H9 (cell line): ENCODE measurements at regions not wholly inside any gene's neighbourhood (a gene's known extent, or its start where the extent isn't known, plus 50 kb on each side); places are given as distances from the start of the nearest gene placed in this dataset.

Experiments
- DNase-seq: peaks from one replicate; pipeline ENCODE4 v3.0.0-alpha.2; 2017
- H2AFZ ChIP-seq: one replicate; pipeline ENCODE4 v1.6.1; 2013; ENCODE audit warnings: mild to moderate bottlenecking, low read length, control low read depth, moderate library complexity
- H2AK5ac ChIP-seq: 2 replicates; pipeline ENCODE4 v1.6.1; 2013; ENCODE audit warnings: low read length, control low read depth, mixed read lengths; ENCODE audit not compliant: insufficient read length
- H2BK120ac ChIP-seq: one replicate; pipeline ENCODE4 v1.6.1; 2013; ENCODE audit warnings: low read depth, mild to moderate bottlenecking, low read length, control low read depth, inconsistent platforms; ENCODE audit not compliant: poor library complexity, severe bottlenecking
- H2BK12ac ChIP-seq: 2 replicates; pipeline ENCODE4 v1.6.1; 2013; ENCODE audit warnings: low read length, control low read depth, mixed read lengths, low read depth; ENCODE audit not compliant: insufficient read length
- H2BK15ac ChIP-seq: 2 replicates; pipeline ENCODE4 v1.6.1; 2013; ENCODE audit warnings: low read depth, low read length, control low read depth
- H2BK20ac ChIP-seq: one replicate; pipeline ENCODE4 v1.6.1; 2013; ENCODE audit warnings: low read depth, mild to moderate bottlenecking, low read length, control low read depth, inconsistent platforms; ENCODE audit not compliant: poor library complexity, severe bottlenecking
- H2BK5ac ChIP-seq: 2 replicates; pipeline ENCODE4 v1.6.1; 2013; ENCODE audit warnings: low read length, control low read depth, mixed read lengths; ENCODE audit not compliant: insufficient read length
- H3K14ac ChIP-seq: 2 replicates; pipeline ENCODE4 v1.6.1; 2013; ENCODE audit warnings: low read length, control low read depth; ENCODE audit not compliant: insufficient read depth
- H3K18ac ChIP-seq: 2 replicates; pipeline ENCODE4 v1.6.1; 2013; ENCODE audit warnings: low read depth, mild to moderate bottlenecking, mixed read lengths, low read length, control low read depth; ENCODE audit not compliant: insufficient read length
- H3K23ac ChIP-seq: 2 replicates; pipeline ENCODE4 v1.6.1; 2013; ENCODE audit warnings: low read length, control low read depth, mixed read lengths, low read depth; ENCODE audit not compliant: insufficient read length
- H3K23me2 ChIP-seq: 2 replicates; pipeline ENCODE4 v1.6.1; 2013; ENCODE audit warnings: low read depth, mild to moderate bottlenecking, mixed read lengths, low read length, control low read depth; ENCODE audit not compliant: insufficient read length, poor library complexity, severe bottlenecking
- H3K27ac ChIP-seq: 2 replicates; pipeline ENCODE4 v1.5.1; 2013; ENCODE audit warnings: low read length, control low read depth, mixed read lengths, low read depth; ENCODE audit not compliant: insufficient read length
- H3K27me3 ChIP-seq: 2 replicates; pipeline ENCODE4 v1.6.1; 2013; ENCODE audit warnings: low read length, control low read depth, inconsistent platforms; ENCODE audit not compliant: insufficient read depth
- H3K4ac ChIP-seq: 2 replicates; pipeline ENCODE4 v1.6.1; 2013; ENCODE audit warnings: low read depth, mild to moderate bottlenecking, control low read depth, inconsistent platforms, low read length, moderate library complexity
- H3K4me1 ChIP-seq: 2 replicates; pipeline ENCODE4 v1.6.1; 2013; ENCODE audit warnings: low read length, control low read depth, inconsistent platforms; ENCODE audit not compliant: insufficient read depth
- H3K4me2 ChIP-seq: 2 replicates; pipeline ENCODE4 v1.6.1; 2013; ENCODE audit warnings: low read length, control low read depth, mixed read lengths; ENCODE audit not compliant: insufficient read length, insufficient read depth
- H3K56ac ChIP-seq: 2 replicates; pipeline ENCODE4 v1.6.1; 2013; ENCODE audit warnings: low read depth, mild to moderate bottlenecking, mixed read lengths, low read length, control low read depth; ENCODE audit not compliant: insufficient read length
- H3K79me1 ChIP-seq: 2 replicates; pipeline ENCODE4 v1.6.1; 2013; ENCODE audit warnings: low read depth, mild to moderate bottlenecking, moderate library complexity, low read length, control low read depth, inconsistent platforms; ENCODE audit not compliant: insufficient read depth, poor library complexity, severe bottlenecking
- H3K79me2 ChIP-seq: 2 replicates; pipeline ENCODE4 v1.6.1; 2013; ENCODE audit warnings: low read length, control low read depth, inconsistent platforms; ENCODE audit not compliant: insufficient read depth
- H3K9ac ChIP-seq: 2 replicates; pipeline ENCODE4 v1.6.1; 2013; ENCODE audit warnings: low read length, control low read depth, mixed read lengths; ENCODE audit not compliant: insufficient read length; ENCODE audit errors: extremely low read depth
- H3K9me3 ChIP-seq: one replicate; pipeline ENCODE4 v1.6.1; 2013; ENCODE audit warnings: low read depth, low read length, inconsistent platforms; ENCODE audit not compliant: control insufficient read depth
- H3T11ph ChIP-seq: one replicate; pipeline ENCODE4 v1.6.1; 2013; ENCODE audit warnings: mild to moderate bottlenecking, low read length, control low read depth, inconsistent platforms
- H4K20me1 ChIP-seq: one replicate; pipeline ENCODE4 v1.6.1; 2013; ENCODE audit not compliant: control insufficient read depth, insufficient read length, insufficient read depth
- H4K5ac ChIP-seq: 2 replicates; pipeline ENCODE4 v1.6.1; 2013; ENCODE audit warnings: low read depth, mild to moderate bottlenecking, mixed read lengths, low read length, control low read depth; ENCODE audit not compliant: insufficient read length
- H4K8ac ChIP-seq: replicated peaks from 2 replicates; pipeline ENCODE4 v1.6.1; 2013; ENCODE audit warnings: low read length, control low read depth, mixed read lengths, low read depth; ENCODE audit not compliant: insufficient read length
- H4K91ac ChIP-seq: 2 replicates; pipeline ENCODE4 v1.6.1; 2013; ENCODE audit warnings: low read depth, mild to moderate bottlenecking, moderate library complexity, mixed read lengths, low read length, control low read depth; ENCODE audit not compliant: insufficient read length
- H3K27ac Mint-ChIP-seq, 3 experiments: 2 replicates in 2 of 3; 3 replicates in 1 of 3; pipeline ENCODE4 v1.8.0; 2020 to 2021; ENCODE audit warnings: mixed read lengths in 3 of 3, mild to moderate bottlenecking in 1 of 3, moderate library complexity in 1 of 3
- H3K27me3 Mint-ChIP-seq: 2 replicates; pipeline ENCODE4 v1.8.0; 2021; ENCODE audit warnings: low read depth, mild to moderate bottlenecking, moderate library complexity, mixed read lengths
- H3K36me3 Mint-ChIP-seq, 3 experiments: 2 replicates in 2 of 3; 3 replicates in 1 of 3; pipeline ENCODE4 v1.8.0; 2020 to 2021; ENCODE audit warnings: low read depth in 3 of 3, mixed read lengths in 3 of 3; ENCODE audit not compliant: insufficient read depth in 1 of 3
- H3K4me1 Mint-ChIP-seq, 2 experiments: 2 replicates each; pipeline ENCODE4 v1.8.0; 2020; ENCODE audit warnings: mixed read lengths in 2 of 2
- H3K4me3 Mint-ChIP-seq, 2 experiments: 2 replicates in 1 of 2; 3 replicates in 1 of 2; pipeline ENCODE4 v1.8.0; 2020 to 2021; ENCODE audit warnings: mild to moderate bottlenecking in 2 of 2, mixed read lengths in 2 of 2, moderate library complexity in 1 of 2
- H3K9me3 Mint-ChIP-seq, 2 experiments: 2 replicates in 1 of 2; 3 replicates in 1 of 2; pipeline ENCODE4 v1.8.0; 2020; ENCODE audit warnings: mild to moderate bottlenecking in 2 of 2, mixed read lengths in 2 of 2, moderate library complexity in 1 of 2
- WGBS: extraction: QIAGEN DNeasy Blood & Tissue Kit; methylation state at CpG from one replicate; pipeline ENCODE4 v1.1.7; 2013; ENCODE audit warnings: missing lambda C conversion rate, low lambda C conversion rate, mixed read lengths; ENCODE audit not compliant: insufficient read length; ENCODE audit errors: extremely low coverage; 5-methylcytosine and 5-hydroxymethylcytosine counted together
- TF ChIP-seq, protein P1 (sequence below): fragments of 200-600 bp; sonication (generic); conservative IDR thresholded peaks from 3 replicates; pipeline ENCODE4 v1.8.0; 2021; ENCODE audit warnings: antibody characterized with exemption, mild to moderate bottlenecking

DNA sequence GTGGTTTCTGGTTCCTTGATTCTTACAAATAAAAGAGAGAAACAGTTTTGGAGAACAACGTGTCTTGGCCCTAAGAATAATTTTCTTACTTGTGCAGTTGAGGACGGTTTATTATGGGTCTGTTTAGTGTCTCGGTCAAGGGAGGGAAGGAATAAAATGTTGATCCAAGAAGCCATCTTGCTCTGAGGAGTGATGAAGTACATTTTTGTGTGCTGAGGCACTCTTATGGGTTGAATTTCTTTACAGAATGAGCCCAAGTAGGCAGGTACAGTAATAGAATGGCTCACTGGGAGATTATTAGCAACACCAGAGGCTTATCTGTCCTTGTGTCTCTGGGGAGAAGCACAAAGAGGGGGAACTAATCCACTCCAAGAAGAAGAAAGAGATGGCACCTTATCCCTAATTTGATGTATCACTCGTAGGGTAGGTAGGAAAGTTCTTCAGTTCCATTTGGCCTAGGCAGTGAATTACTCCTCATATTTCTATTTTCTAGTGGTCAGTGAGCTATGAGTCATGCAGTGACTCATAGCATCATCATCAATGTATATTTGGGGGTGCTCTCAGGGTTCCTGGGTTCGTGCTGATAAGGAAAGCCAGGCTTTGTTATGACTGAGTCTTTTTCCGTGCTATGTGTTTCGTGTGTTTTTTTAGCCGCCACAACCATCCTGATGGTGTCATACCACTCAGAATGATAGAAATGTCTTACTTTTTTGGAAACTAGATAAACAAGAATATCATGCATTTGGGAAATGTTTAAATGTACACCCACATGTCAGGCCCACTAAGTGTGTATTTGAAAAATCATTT is 250.1 kb upstream of the CTAGE1 start:
- no peak overlapping the region for H3T11ph ChIP-seq
- Mint-ChIP-seq H3K4me1 (no peaks in the 10 kb centered on the region), H3K4me3 (no peak overlapping the region), H3K27me3 (peaks cover 1% of the 10 kb centered on the region), H3K36me3 (peaks cover 0 to 13% (median 4%) of the 10 kb centered on the region in 3 experiments; a peak in 2 of 7 replicates), H3K9me3 (peaks cover 25 to 27% of the 10 kb centered on the region in 2 experiments), H3K27ac (no peak overlapping the region)
- no peaks in the 10 kb centered on the region for H3K79me2 ChIP-seq
- no peak overlapping the region for H2BK20ac ChIP-seq
- H4K20me1 ChIP-seq: no peaks in the 10 kb centered on the region
- no peak overlapping the region for H3K23ac ChIP-seq
- H3K27ac ChIP-seq: no peak overlapping the region
- no peak overlapping the region for H2BK5ac ChIP-seq
- H3K4me2 ChIP-seq: no peak overlapping the region
- no peak overlapping the region for H2BK120ac ChIP-seq
- no peak overlapping the region for H4K5ac ChIP-seq
- TF ChIP-seq, protein P1, sequence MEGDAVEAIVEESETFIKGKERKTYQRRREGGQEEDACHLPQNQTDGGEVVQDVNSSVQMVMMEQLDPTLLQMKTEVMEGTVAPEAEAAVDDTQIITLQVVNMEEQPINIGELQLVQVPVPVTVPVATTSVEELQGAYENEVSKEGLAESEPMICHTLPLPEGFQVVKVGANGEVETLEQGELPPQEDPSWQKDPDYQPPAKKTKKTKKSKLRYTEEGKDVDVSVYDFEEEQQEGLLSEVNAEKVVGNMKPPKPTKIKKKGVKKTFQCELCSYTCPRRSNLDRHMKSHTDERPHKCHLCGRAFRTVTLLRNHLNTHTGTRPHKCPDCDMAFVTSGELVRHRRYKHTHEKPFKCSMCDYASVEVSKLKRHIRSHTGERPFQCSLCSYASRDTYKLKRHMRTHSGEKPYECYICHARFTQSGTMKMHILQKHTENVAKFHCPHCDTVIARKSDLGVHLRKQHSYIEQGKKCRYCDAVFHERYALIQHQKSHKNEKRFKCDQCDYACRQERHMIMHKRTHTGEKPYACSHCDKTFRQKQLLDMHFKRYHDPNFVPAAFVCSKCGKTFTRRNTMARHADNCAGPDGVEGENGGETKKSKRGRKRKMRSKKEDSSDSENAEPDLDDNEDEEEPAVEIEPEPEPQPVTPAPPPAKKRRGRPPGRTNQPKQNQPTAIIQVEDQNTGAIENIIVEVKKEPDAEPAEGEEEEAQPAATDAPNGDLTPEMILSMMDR: no peak
- H3K23me2 ChIP-seq: no peaks in the 10 kb centered on the region
- no peak overlapping the region for H2AK5ac ChIP-seq
- no peaks in the 10 kb centered on the region for H3K27me3 ChIP-seq
- H3K4ac ChIP-seq: no peak overlapping the region
- no peak overlapping the region for H3K14ac ChIP-seq
- H3K56ac ChIP-seq: no peak overlapping the region
- H3K9ac ChIP-seq: no peak overlapping the region
- no peak overlapping the region for H4K91ac ChIP-seq
- DNase-seq: no peak
- H2AFZ ChIP-seq: no peak overlapping the region
- no peaks in the 10 kb centered on the region for H3K79me1 ChIP-seq
- no peak overlapping the region for H4K8ac ChIP-seq
- no peak overlapping the region for H3K18ac ChIP-seq
- no peak overlapping the region for H2BK12ac ChIP-seq
- no peak overlapping the region for H2BK15ac ChIP-seq
- H3K4me1 ChIP-seq: no peaks in the 10 kb centered on the region
- no CpG with 5 or more reads among the region's 8 CpGs for WGBS
- no peaks in the 10 kb centered on the region for H3K9me3 ChIP-seq
